Lower lobe of right lung (tissue), 2 donors: ENCODE measurements at regions not wholly inside any gene's neighbourhood (a gene's known extent, or its start where the extent isn't known, plus 50 kb on each side); places are given as distances from the start of the nearest gene placed in this dataset.

Experiments used
- ATAC-seq, 2 donors: fragments of 200-7000 bp; cut with Tn5 transposase; one replicate each; pipeline ENCODE4 v1.9.1; 2020 to 2022; ENCODE audit warnings: mild to moderate bottlenecking in 2 of 2, moderate library complexity in 2 of 2
- DNase-seq: peaks from one replicate; pipeline ENCODE4 v3.0.0-alpha.2; 2020
- H3K27ac ChIP-seq: fragments of 200-600 bp; one replicate; pipeline ENCODE4 v1.8.0; 2022
- H3K27me3 ChIP-seq: fragments of 200-600 bp; one replicate; pipeline ENCODE4 v1.8.0; 2022; ENCODE audit warnings: low read depth
- H3K36me3 ChIP-seq: fragments of 200-600 bp; one replicate; pipeline ENCODE4 v1.8.0; 2022; ENCODE audit warnings: mild to moderate bottlenecking
- H3K4me1 ChIP-seq: fragments of 200-600 bp; one replicate; pipeline ENCODE4 v1.8.0; 2022
- H3K4me3 ChIP-seq: fragments of 200-600 bp; one replicate; pipeline ENCODE4 v1.8.0; 2022; ENCODE audit warnings: mild to moderate bottlenecking
- H3K9me3 ChIP-seq: fragments of 200-600 bp; one replicate; pipeline ENCODE4 v1.8.0; 2022
- intact Hi-C: fragments of 100-400 bp; cut with DNase I; formaldehyde crosslinking; loops from one replicate; pipeline ENCODE4 v1.11.0; 2022
- TF ChIP-seq, protein P1 (sequence below): fragments of 200-600 bp; IDR thresholded peaks from one replicate; pipeline ENCODE4 v1.8.0; 2022; ENCODE audit warnings: antibody characterized with exemption, mild to moderate bottlenecking
- donor health status: DM: no; HTN: yes; CAD: no; lungs with severe emphysema.

- ATAC-seq (no peak), DNase-seq (no peak)
- Histone ChIP-seq H3K9me3 (no peaks in the 10 kb centered on the region), H3K4me3 (no peak overlapping the region), H3K27ac (no peak overlapping the region), H3K27me3 (no peaks in the 10 kb centered on the region), H3K4me1 (no peaks in the 10 kb centered on the region), H3K36me3 (no peaks in the 10 kb centered on the region)
- intact Hi-C loops: no loop called here
- TF ChIP-seq, protein P1, sequence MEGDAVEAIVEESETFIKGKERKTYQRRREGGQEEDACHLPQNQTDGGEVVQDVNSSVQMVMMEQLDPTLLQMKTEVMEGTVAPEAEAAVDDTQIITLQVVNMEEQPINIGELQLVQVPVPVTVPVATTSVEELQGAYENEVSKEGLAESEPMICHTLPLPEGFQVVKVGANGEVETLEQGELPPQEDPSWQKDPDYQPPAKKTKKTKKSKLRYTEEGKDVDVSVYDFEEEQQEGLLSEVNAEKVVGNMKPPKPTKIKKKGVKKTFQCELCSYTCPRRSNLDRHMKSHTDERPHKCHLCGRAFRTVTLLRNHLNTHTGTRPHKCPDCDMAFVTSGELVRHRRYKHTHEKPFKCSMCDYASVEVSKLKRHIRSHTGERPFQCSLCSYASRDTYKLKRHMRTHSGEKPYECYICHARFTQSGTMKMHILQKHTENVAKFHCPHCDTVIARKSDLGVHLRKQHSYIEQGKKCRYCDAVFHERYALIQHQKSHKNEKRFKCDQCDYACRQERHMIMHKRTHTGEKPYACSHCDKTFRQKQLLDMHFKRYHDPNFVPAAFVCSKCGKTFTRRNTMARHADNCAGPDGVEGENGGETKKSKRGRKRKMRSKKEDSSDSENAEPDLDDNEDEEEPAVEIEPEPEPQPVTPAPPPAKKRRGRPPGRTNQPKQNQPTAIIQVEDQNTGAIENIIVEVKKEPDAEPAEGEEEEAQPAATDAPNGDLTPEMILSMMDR: no peak
Observed at GRCh38 chrX:113980953-113981352, 602.9 kb upstream of the HTR2C start.

- Histone ChIP-seq H3K4me3 (no peak overlapping the region), H3K27me3 (no peaks in the 10 kb centered on the region), H3K9me3 (no peaks in the 10 kb centered on the region), H3K4me1 (no peaks in the 10 kb centered on the region), H3K36me3 (no peaks in the 10 kb centered on the region), H3K27ac (no peak overlapping the region)
- ATAC-seq (no peak), DNase-seq (no peak)
- intact Hi-C loops: no loop called here
- TF ChIP-seq, protein P1: no peak
Observed at GRCh38 chrX:113977887-113978286, 606.0 kb upstream of the HTR2C start.

GRCh38 chrX:113975441-113975840 lies 608.4 kb upstream of the HTR2C start:
- no peak for ATAC-seq
- DNase-seq: no peak
- no peak overlapping the region for H3K27ac ChIP-seq
- no peaks in the 10 kb centered on the region for H3K9me3 ChIP-seq
- H3K4me3 ChIP-seq: no peak overlapping the region
- TF ChIP-seq, protein P1: no peak
- no peaks in the 10 kb centered on the region for H3K27me3 ChIP-seq
- H3K4me1 ChIP-seq: no peaks in the 10 kb centered on the region
- H3K36me3 ChIP-seq: no peaks in the 10 kb centered on the region
- intact Hi-C loops: no loop called here

DNA sequence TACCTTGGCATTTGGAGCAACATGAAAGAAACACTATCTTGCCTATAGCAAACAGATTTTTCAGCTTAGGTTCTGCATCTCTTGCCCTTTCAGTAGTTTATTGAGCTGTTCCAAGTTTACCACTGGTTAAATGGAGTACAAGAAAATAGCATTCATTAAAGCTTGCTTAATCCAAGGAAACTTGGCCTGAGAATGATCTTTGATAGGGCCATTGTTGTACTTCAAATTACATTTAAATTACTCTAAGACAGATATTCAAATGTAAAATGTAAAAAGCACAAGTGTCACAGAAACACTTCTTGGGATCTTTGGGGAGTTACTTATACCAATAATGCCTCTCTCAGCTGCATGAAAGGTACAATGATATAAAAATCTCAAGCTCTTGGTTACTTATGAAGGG lies 609.0 kb upstream of the HTR2C start:
- no peak overlapping the region for H3K4me3 ChIP-seq
- TF ChIP-seq, protein P1: no peak
- no peaks in the 10 kb centered on the region for H3K36me3 ChIP-seq
- H3K9me3 ChIP-seq: no peaks in the 10 kb centered on the region
- no peak for ATAC-seq
- H3K27me3 ChIP-seq: no peaks in the 10 kb centered on the region
- no peaks in the 10 kb centered on the region for H3K4me1 ChIP-seq
- no peak overlapping the region for H3K27ac ChIP-seq
- intact Hi-C loops: no loop called here
- no peak for DNase-seq

GRCh38 chrX:113973706-113974105 lies 610.2 kb upstream of the HTR2C start:
- Histone ChIP-seq H3K27ac (no peak overlapping the region), H3K4me3 (no peak overlapping the region), H3K36me3 (no peaks in the 10 kb centered on the region), H3K27me3 (no peaks in the 10 kb centered on the region), H3K4me1 (no peaks in the 10 kb centered on the region), H3K9me3 (no peaks in the 10 kb centered on the region)
- ATAC-seq (no peak), DNase-seq (no peak)
- intact Hi-C loops: no loop called here
- TF ChIP-seq, protein P1: no peak

DNA sequence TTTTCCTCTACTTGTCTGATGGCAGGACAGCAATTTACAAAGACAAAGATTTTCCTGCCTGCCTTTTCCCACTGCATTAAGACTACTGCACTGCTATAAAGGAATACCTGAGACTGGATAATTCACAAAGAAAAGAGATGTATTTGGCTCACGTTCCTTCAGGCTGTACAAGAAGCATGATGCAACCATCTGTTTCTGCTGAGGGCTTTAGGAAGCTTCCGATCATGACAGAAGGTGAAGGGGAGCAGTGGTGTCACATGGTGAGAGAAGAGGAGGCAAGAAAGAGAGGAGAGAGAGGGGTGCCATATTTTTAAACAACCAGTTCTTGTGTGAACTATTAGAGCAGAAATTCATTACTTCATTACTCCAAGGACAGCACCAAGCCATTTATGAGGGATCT lies 617.1 kb upstream of the HTR2C start:
- H3K4me1 ChIP-seq: no peaks in the 10 kb centered on the region
- no peaks in the 10 kb centered on the region for H3K36me3 ChIP-seq
- H3K9me3 ChIP-seq: no peaks in the 10 kb centered on the region
- H3K4me3 ChIP-seq: no peak overlapping the region
- no peak for ATAC-seq
- no peak for DNase-seq
- TF ChIP-seq, protein P1: no peak
- H3K27me3 ChIP-seq: no peaks in the 10 kb centered on the region
- no peak overlapping the region for H3K27ac ChIP-seq
- intact Hi-C loops: no loop called here
